ENCODE measurements at regions not wholly inside any gene's neighbourhood (a gene's known extent, or its start where the extent isn't known, plus 50 kb on each side); places are given as distances from the start of the nearest gene placed in this dataset.
A peak's percentile ranks its signal among the peaks of the same experiment; 100 is the strongest.
"Not testable (repeated sequence)": the region's sequence is repeated elsewhere in the genome, so short reads cannot be mapped to it uniquely, and the experiment has no call there.

- no peak for DNase-seq
Observed at GRCh38 chr4:12548678-12549077, 935.5 kb downstream of the RAB28 start.

- DNase-seq = peak in 1 of 2 experiments; percentile 60
Observed at GRCh38 chr4:12545812-12546211, 938.3 kb downstream of the RAB28 start.

- no peak for DNase-seq
Observed at GRCh38 chr4:12538162-12538561, 946.0 kb downstream of the RAB28 start.

- no peak for DNase-seq
Observed at GRCh38 chr4:12534684-12535083, 949.5 kb downstream of the RAB28 start.

- DNase-seq = no peak
Observed at GRCh38 chr4:12519426-12519825, 964.7 kb downstream of the RAB28 start.

- DNase-seq = no peak
Observed at GRCh38 chr4:12507868-12508481, 976.2 kb downstream of the RAB28 start.

GRCh38 chr4:12500409-12500808, 983.7 kb downstream of the RAB28 start:
- DNase-seq = no peak

- no peak for DNase-seq
Observed at GRCh38 chr4:12499693-12500092, 984.4 kb downstream of the RAB28 start.

- no peak for DNase-seq
Observed at GRCh38 chr4:12495211-12495610, 988.9 kb downstream of the RAB28 start.

GRCh38 chr4:12492730-12493393, 991.3 kb downstream of the RAB28 start:
- no peak for DNase-seq

GRCh38 chr4:12488672-12489071, 995.5 kb downstream of the RAB28 start:
- peak; percentile 2 to 66 for DNase-seq

- DNase-seq = no peak
Observed at GRCh38 chr4:12487000-12487399, 997.1 kb downstream of the RAB28 start.

GRCh38 chr4:12472087-12472486, 1012.1 kb downstream of the RAB28 start:
- no peak for DNase-seq

- DNase-seq = no peak
Observed at GRCh38 chr4:12471193-12471592, 1012.9 kb downstream of the RAB28 start.

GRCh38 chr4:12461576-12461975, 1022.6 kb downstream of the RAB28 start:
- DNase-seq = not testable (repeated sequence)

GRCh38 chr4:12459126-12459525, 1025.0 kb downstream of the RAB28 start:
- no peak for DNase-seq

- DNase-seq = no peak
Observed at GRCh38 chr4:12458621-12459020, 1025.5 kb downstream of the RAB28 start.

GRCh38 chr4:12452291-12452690, 1023.6 kb upstream of the HS3ST1 start:
- DNase-seq = no peak

GRCh38 chr4:12447451-12447850, 1018.8 kb upstream of the HS3ST1 start:
- no peak for DNase-seq

GRCh38 chr4:12446657-12447185, 1018.0 kb upstream of the HS3ST1 start:
- no peak for DNase-seq

GRCh38 chr4:12446256-12446655, 1017.6 kb upstream of the HS3ST1 start:
- no peak for DNase-seq

GRCh38 chr4:12445711-12446235, 1017.1 kb upstream of the HS3ST1 start:
- DNase-seq = no peak

- DNase-seq = no peak
Observed at GRCh38 chr4:12439633-12440305, 1011.1 kb upstream of the HS3ST1 start.

- not testable (repeated sequence) for DNase-seq
Observed at GRCh38 chr4:12431259-12431658, 1002.6 kb upstream of the HS3ST1 start.
